CD14-positive monocyte (primary cell): ENCODE measurements at regions not wholly inside any gene's neighbourhood (a gene's known extent, or its start where the extent isn't known, plus 50 kb on each side); places are given as distances from the start of the nearest gene placed in this dataset.

Source experiments
- DNase-seq, 3 donors: peaks; one replicate each; pipeline ENCODE4 v3.0.0-alpha.2; 2011 to 2022
- H2AFZ ChIP-seq: 2 replicates; pipeline ENCODE4 v1.6.0; 2012; ENCODE audit warnings: mild to moderate bottlenecking, low read depth, low read length, inconsistent platforms; ENCODE audit not compliant: insufficient read depth, poor library complexity, severe bottlenecking
- H3K27ac ChIP-seq, 2 donors: 1 replicate in 1 of 2; 2 replicates in 1 of 2; pipeline ENCODE4 v1.5.1; 2012 to 2013; ENCODE audit warnings: low read length in 2 of 2, control low read depth in 1 of 2, inconsistent platforms in 1 of 2, low read depth in 1 of 2, mild to moderate bottlenecking in 1 of 2
- H3K27me3 ChIP-seq, 2 donors: one replicate each; pipeline versions ENCODE4 v1.6.0 to v1.6.1; 2011 to 2013; ENCODE audit warnings: low read length in 2 of 2; ENCODE audit not compliant: control insufficient read depth in 2 of 2, insufficient read depth in 2 of 2
- H3K36me3 ChIP-seq, 2 donors: replicated peaks in 1 of 2; 1 replicate in 1 of 2; 2 replicates in 1 of 2; pipeline versions ENCODE4 v1.5.1 to v1.6.1; 2012 to 2013; ENCODE audit warnings: low read length in 2 of 2, control low read depth in 1 of 2, inconsistent platforms in 1 of 2, mild to moderate bottlenecking in 1 of 2; ENCODE audit not compliant: insufficient read depth in 2 of 2, control insufficient read depth in 1 of 2
- H3K4me1 ChIP-seq, 2 donors: 1 replicate in 1 of 2; 2 replicates in 1 of 2; pipeline versions ENCODE4 v1.5.1 to v1.6.1; 2012 to 2013; ENCODE audit warnings: low read length in 2 of 2, control low read depth in 1 of 2, inconsistent platforms in 1 of 2, mild to moderate bottlenecking in 1 of 2, moderate library complexity in 1 of 2; ENCODE audit not compliant: insufficient read depth in 2 of 2, control insufficient read depth in 1 of 2
- H3K4me2 ChIP-seq: replicated peaks from 2 replicates; pipeline ENCODE3; 2012; ENCODE audit warnings: low read length, moderate library complexity, mild to moderate bottlenecking; ENCODE audit not compliant: poor library complexity, severe bottlenecking; ENCODE audit errors: extremely low read depth
- H3K4me3 ChIP-seq, 3 experiments: fragments of 200-600 bp in 1 of 3; sonication (generic) in 1 of 3; replicated peaks in 1 of 3; 1 replicate in 2 of 3; 2 replicates in 1 of 3; pipeline ENCODE4 v1.5.1; 2011 to 2013; ENCODE audit warnings: low read length in 3 of 3, mild to moderate bottlenecking in 3 of 3, control low read depth in 2 of 3, low read depth in 2 of 3, inconsistent platforms in 1 of 3, moderate library complexity in 1 of 3
- H3K79me2 ChIP-seq: 2 replicates; pipeline ENCODE4 v1.6.0; 2012; ENCODE audit warnings: mild to moderate bottlenecking, control low read depth, inconsistent platforms, low read length, moderate library complexity; ENCODE audit not compliant: insufficient read depth
- H3K9ac ChIP-seq: 2 replicates; pipeline ENCODE4 v1.6.0; 2017; ENCODE audit warnings: low read length, mild to moderate bottlenecking; ENCODE audit not compliant: insufficient read depth, poor library complexity, severe bottlenecking
- H3K9me3 ChIP-seq, 2 donors: replicated peaks in 1 of 2; 1 replicate in 1 of 2; 2 replicates in 1 of 2; pipeline versions ENCODE4 v1.5.1 to v1.6.1; 2012 to 2013; ENCODE audit warnings: low read length in 2 of 2, control low read depth in 1 of 2; ENCODE audit not compliant: control insufficient read depth in 1 of 2, insufficient read depth in 1 of 2
- H4K20me1 ChIP-seq: 2 replicates; pipeline ENCODE4 v1.6.0; 2012; ENCODE audit warnings: mild to moderate bottlenecking, low read length, control low read depth, moderate library complexity; ENCODE audit not compliant: insufficient read depth
- H3K27ac Mint-ChIP-seq, 7 donors: one replicate each; pipeline ENCODE4 v1.8.0; 2020; ENCODE audit warnings: mild to moderate bottlenecking in 7 of 7, mixed read lengths in 7 of 7, moderate library complexity in 6 of 7, inconsistent platforms in 2 of 7
- H3K27me3 Mint-ChIP-seq, 3 donors: one replicate each; pipeline ENCODE4 v1.8.0; 2021 to 2022; ENCODE audit warnings: low read depth in 3 of 3, mild to moderate bottlenecking in 3 of 3, mixed read lengths in 3 of 3, moderate library complexity in 3 of 3, inconsistent platforms in 1 of 3
- H3K36me3 Mint-ChIP-seq, 2 donors: one replicate each; pipeline ENCODE4 v1.8.0; 2020; ENCODE audit warnings: mixed read lengths in 2 of 2, inconsistent platforms in 1 of 2, mild to moderate bottlenecking in 1 of 2
- H3K4me1 Mint-ChIP-seq: one replicate; pipeline ENCODE4 v1.8.0; 2020; ENCODE audit warnings: mild to moderate bottlenecking, mixed read lengths
- H3K4me3 Mint-ChIP-seq, 2 donors: one replicate each; pipeline ENCODE4 v1.8.0; 2020; ENCODE audit warnings: mild to moderate bottlenecking in 2 of 2, mixed read lengths in 2 of 2, moderate library complexity in 1 of 2
- H3K9me3 Mint-ChIP-seq, 7 donors: one replicate each; pipeline ENCODE4 v1.8.0; 2020 to 2022; ENCODE audit warnings: mixed read lengths in 7 of 7, mild to moderate bottlenecking in 6 of 7, moderate library complexity in 6 of 7, inconsistent platforms in 2 of 7
- CTCF ChIP-seq: fragments of 200-600 bp; IDR thresholded peaks from one replicate; pipeline ENCODE4 v1.8.0; 2022; ENCODE audit warnings: antibody characterized with exemption, mild to moderate bottlenecking
- WGBS: methylation state at CpG from one replicate; pipeline ENCODE4 v1.1.5; 2013; ENCODE audit warnings: missing lambda C conversion rate; ENCODE audit not compliant: insufficient coverage; 5-methylcytosine and 5-hydroxymethylcytosine counted together
- intact Hi-C, 2 donors: fragments of 100-400 bp; cut with micrococcal nuclease; formaldehyde crosslinking; loops; one replicate each; pipeline versions ENCODE4 v1.15.0 to v1.15.1; 2023

DNA sequence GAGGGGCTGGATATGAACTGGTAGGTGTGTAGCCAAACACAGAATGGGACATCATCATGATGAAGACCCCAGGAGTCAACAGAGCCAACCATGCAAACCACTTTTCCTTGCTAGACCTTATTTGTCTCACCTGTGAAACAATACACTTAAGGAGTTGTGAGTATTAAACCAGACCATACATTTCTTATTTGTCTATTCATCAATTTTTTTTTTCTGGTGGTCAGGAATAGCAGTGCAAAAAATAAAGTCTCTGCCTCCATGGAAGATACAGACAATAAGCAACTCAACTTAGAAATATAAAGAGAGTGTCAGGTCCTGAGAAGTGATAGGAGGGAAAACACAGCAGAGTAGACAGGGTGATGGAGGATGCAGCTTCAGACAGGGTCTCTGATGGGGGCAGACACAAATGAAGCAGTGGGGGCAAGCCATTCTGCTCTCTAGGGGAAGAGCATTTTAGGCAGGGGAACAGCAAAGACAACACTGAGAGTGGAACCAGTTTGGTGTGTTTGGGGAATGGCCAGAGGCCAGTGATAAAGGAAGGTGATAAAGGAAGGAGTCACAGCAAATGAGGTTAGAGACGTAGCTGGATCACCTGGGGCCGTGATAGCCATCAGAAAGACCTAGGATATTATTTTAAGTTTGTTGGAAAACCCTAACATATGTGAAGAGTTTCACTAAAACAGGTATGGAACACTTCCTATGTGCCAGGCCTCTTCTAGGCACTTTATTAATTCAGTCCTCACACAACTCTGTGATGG is 256.2 kb downstream of the MAN2A1 start:
- H3K9ac ChIP-seq: no peak overlapping the region
- H3K27me3 ChIP-seq: no peaks in the 10 kb centered on the region
- H3K36me3 ChIP-seq: no peaks in the 10 kb centered on the region
- no peaks in the 10 kb centered on the region for H3K79me2 ChIP-seq
- H3K4me3 ChIP-seq: no peak overlapping the region
- H3K9me3 Mint-ChIP-seq: peaks cover 0 to 5% (median under 1%) of the 10 kb centered on the region in 7 donors
- H3K27ac Mint-ChIP-seq: no peak overlapping the region
- H3K4me3 Mint-ChIP-seq: no peak overlapping the region
- H3K9me3 ChIP-seq: no peaks in the 10 kb centered on the region
- H3K4me1 ChIP-seq: no peaks in the 10 kb centered on the region
- H4K20me1 ChIP-seq: no peaks in the 10 kb centered on the region
- H3K36me3 Mint-ChIP-seq: no peaks in the 10 kb centered on the region
- DNase-seq: no peak
- H3K27ac ChIP-seq: no peak overlapping the region
- H3K4me2 ChIP-seq: no peak overlapping the region
- WGBS: no CpG with 5 or more reads among the region's 2 CpGs
- H3K4me1 Mint-ChIP-seq: no peaks in the 10 kb centered on the region
- H3K27me3 Mint-ChIP-seq: peaks cover 1 to 5% (median 2%) of the 10 kb centered on the region in 3 donors
- intact Hi-C loops: no loop called here
- TF ChIP-seq CTCF: no peak
- H2AFZ ChIP-seq: no peak overlapping the region

DNA sequence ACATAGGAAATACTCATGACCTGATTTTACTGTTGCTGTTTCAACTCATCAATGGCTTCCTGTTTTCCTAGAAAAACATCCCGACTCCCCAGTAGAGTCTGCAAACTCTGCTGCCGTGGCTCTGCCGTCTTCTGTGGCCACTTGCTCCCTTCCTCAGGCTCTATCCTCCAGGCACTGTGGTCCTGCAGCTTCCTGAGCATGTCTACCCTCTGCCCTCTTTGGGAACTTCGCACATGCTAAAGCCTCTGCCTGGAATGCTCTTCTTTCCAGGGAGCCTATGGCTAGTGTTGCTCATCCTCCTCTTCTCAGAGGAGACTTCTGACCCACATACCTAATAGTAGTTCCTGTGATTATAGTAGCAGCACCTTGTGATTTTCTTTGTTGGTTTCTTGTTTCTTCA is 256.9 kb downstream of the MAN2A1 start:
- Histone ChIP-seq H4K20me1 (no peaks in the 10 kb centered on the region), H3K4me3 (no peak overlapping the region), H3K9me3 (no peaks in the 10 kb centered on the region), H3K79me2 (no peaks in the 10 kb centered on the region), H2AFZ (no peak overlapping the region), H3K36me3 (no peaks in the 10 kb centered on the region), H3K4me1 (no peaks in the 10 kb centered on the region), H3K4me2 (no peak overlapping the region), H3K9ac (no peak overlapping the region), H3K27ac (no peak overlapping the region), H3K27me3 (no peaks in the 10 kb centered on the region)
- peaks cover 0 to 2% (median 0%) of the 10 kb centered on the region in 7 donors for H3K9me3 Mint-ChIP-seq
- H3K4me1 Mint-ChIP-seq: no peaks in the 10 kb centered on the region
- H3K27me3 Mint-ChIP-seq: peaks cover 1 to 5% (median 2%) of the 10 kb centered on the region in 3 donors
- no peak for TF ChIP-seq CTCF
- no peak overlapping the region for H3K27ac Mint-ChIP-seq
- WGBS: 67% methylated on average over 3 of the region's 4 CpGs
- intact Hi-C loops: no loop called here
- H3K4me3 Mint-ChIP-seq: no peak overlapping the region
- no peak for DNase-seq
- H3K36me3 Mint-ChIP-seq: no peaks in the 10 kb centered on the region
